HL-60 (cell line): ENCODE measurements at regions not wholly inside any gene's neighbourhood (a gene's known extent, or its start where the extent isn't known, plus 50 kb on each side); places are given as distances from the start of the nearest gene placed in this dataset.

Experiments
- CTCF ChIP-seq: IDR thresholded peaks from one replicate; pipeline ENCODE4 v1.5.1; 2011; ENCODE audit warnings: low read length, control low read depth, inconsistent platforms; ENCODE audit not compliant: insufficient read depth
- GABPA ChIP-seq: IDR thresholded peaks from 2 replicates; pipeline ENCODE4 v1.6.1; 2012; ENCODE audit warnings: low read depth

- TF ChIP-seq CTCF = no peak
- TF ChIP-seq GABPA = no peak
Measured at GRCh38 chr10:24136070-24136469, 72.9 kb upstream of the KIAA1217 start.
